NB4 (cell line): ENCODE measurements at regions not wholly inside any gene's neighbourhood (a gene's known extent, or its start where the extent isn't known, plus 50 kb on each side); places are given as distances from the start of the nearest gene placed in this dataset.

Experiments used
- CTCF ChIP-seq: IDR thresholded peaks from one replicate; pipeline ENCODE4 v1.5.1; 2012; ENCODE audit warnings: low read depth, low read length
- MAX ChIP-seq: IDR thresholded peaks from 2 replicates; pipeline ENCODE4 v1.6.1; 2011; ENCODE audit warnings: low read depth, low read length
- MYC ChIP-seq: IDR thresholded peaks from 2 replicates; pipeline ENCODE4 v1.6.1; 2011; ENCODE audit warnings: low read depth, low read length

- no peak for TF ChIP-seq CTCF
- no peak for TF ChIP-seq MAX
- TF ChIP-seq MYC: no peak
These were observed 206.1 kb upstream of the MTNR1B start for GRCh38 chr11:92763336-92763735.
